ENCODE measurements at regions not wholly inside any gene's neighbourhood (a gene's known extent, or its start where the extent isn't known, plus 50 kb on each side); places are given as distances from the start of the nearest gene placed in this dataset.

DNA sequence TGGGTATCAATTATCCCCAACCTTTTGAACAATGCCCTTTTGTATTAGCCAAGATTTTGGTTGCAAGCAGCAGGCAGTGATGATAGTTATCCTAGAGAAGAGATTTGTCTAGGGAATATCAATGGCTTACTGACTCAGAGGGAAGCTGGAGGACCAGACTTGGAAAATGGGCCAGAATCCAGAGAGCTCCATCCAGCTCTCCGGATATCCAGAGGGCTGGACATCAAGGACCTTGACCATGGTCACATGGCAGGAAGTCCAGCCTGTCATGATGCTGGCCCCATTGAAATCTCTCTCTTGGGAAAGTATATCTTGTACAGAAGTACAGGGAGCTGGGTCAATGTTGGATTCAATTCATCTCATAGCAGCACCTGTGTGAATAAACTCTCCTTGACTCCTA lies 148.5 kb upstream of the PDZRN3 start:
- no peaks in the 10 kb centered on the region for H3K79me2 ChIP-seq (ENCODE audit: low read depth)
- H3K27ac ChIP-seq = no peak overlapping the region
- no peaks in the 10 kb centered on the region for H3K4me1 ChIP-seq
- no peaks in the 10 kb centered on the region for H4K20me1 ChIP-seq (ENCODE audit: low read depth)
- H3K4me2 ChIP-seq = no peak overlapping the region
- H3K27me3 ChIP-seq = no peaks in the 10 kb centered on the region
- no peak overlapping the region for H2AFZ ChIP-seq (replicated peaks)
- no peak overlapping the region for H3K4me3 Mint-ChIP-seq
- H3F3A ChIP-seq (ENCODE audit: low read depth) = no peaks in the 10 kb centered on the region
- peaks cover 6% of the 10 kb centered on the region for H3K9me3 Mint-ChIP-seq
- H3K4me3 ChIP-seq = no peak overlapping the region
- no peaks in the 10 kb centered on the region for H3K4me1 Mint-ChIP-seq
- peaks cover 3% of the 10 kb centered on the region for H3K27me3 Mint-ChIP-seq (ENCODE audit: insufficient read depth, low read depth)
- no peaks in the 10 kb centered on the region for H3K36me3 ChIP-seq
- no peaks in the 10 kb centered on the region for H3K9me3 ChIP-seq (ENCODE audit: low read depth)
- no peak overlapping the region for H3K9ac ChIP-seq
- TF ChIP-seq EZH2phosphoT487 (IDR thresholded peaks at IDR 0.05) (no peak), EZH2 (IDR thresholded peaks at IDR 0.05) (no peak), CTCF (IDR thresholded peaks at IDR 0.05) (no peak)
- DNase-seq (ENCODE audit: low spot score) = no peak
- no peak overlapping the region for H3K27ac Mint-ChIP-seq
- H3K36me3 Mint-ChIP-seq = no peaks in the 10 kb centered on the region

- H3K36me3 ChIP-seq = no peaks in the 10 kb centered on the region
- no peaks in the 10 kb centered on the region for H3K27me3 ChIP-seq
- no peaks in the 10 kb centered on the region for H3K79me2 ChIP-seq (ENCODE audit: low read depth)
- H3K27ac ChIP-seq = no peak overlapping the region
- H3F3A ChIP-seq (ENCODE audit: low read depth) = peaks cover under 1% of the 10 kb centered on the region
- no peaks in the 10 kb centered on the region for H3K9me3 ChIP-seq (ENCODE audit: low read depth)
- H3K4me1 Mint-ChIP-seq = peaks cover 5% of the 10 kb centered on the region
- H4K20me1 ChIP-seq (ENCODE audit: low read depth) = no peaks in the 10 kb centered on the region
- H3K4me3 ChIP-seq = no peak overlapping the region
- TF ChIP-seq EZH2phosphoT487 (IDR thresholded peaks at IDR 0.05) (no peak), CTCF (IDR thresholded peaks at IDR 0.05) (no peak), EZH2 (IDR thresholded peaks at IDR 0.05) (no peak)
- H3K36me3 Mint-ChIP-seq = no peaks in the 10 kb centered on the region
- H3K27me3 Mint-ChIP-seq (ENCODE audit: insufficient read depth, low read depth) = peaks cover 3% of the 10 kb centered on the region
- H3K9me3 Mint-ChIP-seq = peaks cover 6% of the 10 kb centered on the region
- H3K9ac ChIP-seq = no peak overlapping the region
- no peak for DNase-seq (ENCODE audit: low spot score)
- H3K27ac Mint-ChIP-seq = no peak overlapping the region
- no peak overlapping the region for H3K4me3 Mint-ChIP-seq
- no peak overlapping the region for H2AFZ ChIP-seq (replicated peaks)
- H3K4me2 ChIP-seq = no peak overlapping the region
- H3K4me1 ChIP-seq = peaks cover 4% of the 10 kb centered on the region
Measured at GRCh38 chr3:73772076-73772886, 147.5 kb upstream of the PDZRN3 start.

GRCh38 chr3:73768524-73769308 lies 144.0 kb upstream of the PDZRN3 start:
- Histone ChIP-seq H2AFZ (replicated peaks) (no peak overlapping the region), H3K9ac (no peak overlapping the region), H3K27me3 (no peaks in the 10 kb centered on the region), H3K79me2 (ENCODE audit: low read depth) (no peaks in the 10 kb centered on the region), H3K4me3 (no peak overlapping the region), H4K20me1 (ENCODE audit: low read depth) (no peaks in the 10 kb centered on the region), H3F3A (ENCODE audit: low read depth) (peaks cover 7% of the 10 kb centered on the region), H3K4me1 (peaks cover 12% of the 10 kb centered on the region), H3K27ac (no peak overlapping the region), H3K36me3 (no peaks in the 10 kb centered on the region), H3K9me3 (ENCODE audit: low read depth) (no peaks in the 10 kb centered on the region), H3K4me2 (no peak overlapping the region)
- H3K4me1 Mint-ChIP-seq = peaks cover 18% of the 10 kb centered on the region
- no peak for TF ChIP-seq CTCF (IDR thresholded peaks at IDR 0.05)
- no peak for TF ChIP-seq EZH2phosphoT487 (IDR thresholded peaks at IDR 0.05)
- TF ChIP-seq EZH2 (IDR thresholded peaks at IDR 0.05) = no peak
- H3K9me3 Mint-ChIP-seq = peaks cover 6% of the 10 kb centered on the region
- H3K27me3 Mint-ChIP-seq (ENCODE audit: insufficient read depth, low read depth) = peaks cover 4% of the 10 kb centered on the region
- H3K36me3 Mint-ChIP-seq = no peaks in the 10 kb centered on the region
- no peak overlapping the region for H3K4me3 Mint-ChIP-seq
- no peak for DNase-seq (ENCODE audit: low spot score)
- no peak overlapping the region for H3K27ac Mint-ChIP-seq

All from neural progenitor cell (in vitro differentiated cells).